ENCODE measurements at regions not wholly inside any gene's neighbourhood (a gene's known extent, or its start where the extent isn't known, plus 50 kb on each side); places are given as distances from the start of the nearest gene placed in this dataset.

DNA sequence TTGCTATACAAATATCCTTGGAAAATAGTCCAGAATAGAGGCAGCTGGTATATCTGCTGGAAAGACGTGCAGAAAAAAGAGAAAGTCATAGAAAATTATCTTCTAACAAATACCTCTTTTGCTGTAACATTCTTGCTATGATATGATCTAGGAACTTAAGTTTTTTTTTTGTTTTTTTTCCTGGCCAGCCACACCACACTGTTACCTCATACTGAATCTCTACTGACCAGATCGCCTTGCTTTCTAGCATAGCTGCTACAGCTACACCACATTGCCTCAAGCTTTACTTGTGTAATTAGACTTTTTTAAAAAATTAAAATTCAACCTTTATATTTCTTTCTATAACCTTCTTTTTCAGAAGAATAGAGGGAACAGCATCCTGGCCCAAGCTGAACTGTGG is 142.2 kb upstream of the PRLR start (continued):
- TF ChIP-seq, protein P1, sequence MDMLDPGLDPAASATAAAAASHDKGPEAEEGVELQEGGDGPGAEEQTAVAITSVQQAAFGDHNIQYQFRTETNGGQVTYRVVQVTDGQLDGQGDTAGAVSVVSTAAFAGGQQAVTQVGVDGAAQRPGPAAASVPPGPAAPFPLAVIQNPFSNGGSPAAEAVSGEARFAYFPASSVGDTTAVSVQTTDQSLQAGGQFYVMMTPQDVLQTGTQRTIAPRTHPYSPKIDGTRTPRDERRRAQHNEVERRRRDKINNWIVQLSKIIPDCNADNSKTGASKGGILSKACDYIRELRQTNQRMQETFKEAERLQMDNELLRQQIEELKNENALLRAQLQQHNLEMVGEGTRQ (IDR thresholded peaks at IDR 0.05; ENCODE audit: low read length): no peak
- TF ChIP-seq RNF2 (IDR thresholded peaks at IDR 0.05; ENCODE audit: borderline replicate concordance, low read depth, low read length, missing control alignments, poor library complexity, severe bottlenecking) (no peak), SP4 (IDR thresholded peaks at IDR 0.05; ENCODE audit: low read length) (no peak), JUN (IDR thresholded peaks at IDR 0.05; ENCODE audit: low read depth, low read length) (no peak)

All from H1 (cell line).